GM12878 (cell line): ENCODE measurements at regions not wholly inside any gene's neighbourhood (a gene's known extent, or its start where the extent isn't known, plus 50 kb on each side); places are given as distances from the start of the nearest gene placed in this dataset.

Source experiments
- ATAC-seq: fragments of 200-7000 bp; cut with Tn5 transposase; 3 replicates; pipeline ENCODE4 v1.9.1; 2020; ENCODE audit warnings: mild to moderate bottlenecking, moderate library complexity
- BruUV-seq: library from RNA; stranded (reverse); fragments of 400-500 nt; replicated peaks from 2 replicates; lab custom pipeline; 2021; lab: Mats Ljungman, UMichigan
- CTCF ChIA-PET: fragments of 300-600 bp; sonication (Branson Sonifier 250); formaldehyde crosslinking; extraction: SDS; loops from one replicate; lab custom pipeline; 2021; ENCODE audit warnings: inconsistent platforms; lab: Yijun Ruan, JAX
- POLR2A ChIA-PET: fragments of 350-600 bp; formaldehyde crosslinking; extraction: SDS; loops from one replicate; lab custom pipeline; 2021; ENCODE audit warnings: inconsistent platforms; lab: Charles Lee
- RAD21 ChIA-PET: fragments of 300-600 bp; sonication (Branson Sonifier 250); formaldehyde crosslinking; loops from one replicate; lab custom pipeline; 2023; ENCODE audit warnings: antibody characterized with exemption; ENCODE audit not compliant: unreplicated experiment; lab: Charles Lee
- SMC1A ChIA-PET: fragments of 300-600 bp; sonication (Branson Sonifier 250); formaldehyde crosslinking; loops from one replicate; lab custom pipeline; 2023; ENCODE audit not compliant: unreplicated experiment, uncharacterized antibody; lab: Charles Lee
- DNase-seq: peaks from one replicate; pipeline ENCODE4 v3.0.0-alpha.2; 2011; ENCODE audit warnings: low read depth, low spot score
- FAIRE-seq: peaks from 3 replicates; lab custom pipeline; 2011; peaks lifted over from hg19 to GRCh38; lab: Jason Lieb, UNC
- H2AFZ ChIP-seq: 2 replicates; pipeline ENCODE4 v1.6.0; 2011; ENCODE audit warnings: low read depth, low read length, control low read depth; ENCODE audit not compliant: control insufficient read depth
- H3K27ac ChIP-seq: 2 replicates; pipeline ENCODE4 v1.5.1; 2011; ENCODE audit warnings: control low read depth; ENCODE audit not compliant: control insufficient read depth, insufficient read depth
- H3K27me3 ChIP-seq, 2 experiments: replicated peaks in 1 of 2; 2 replicates each; pipeline versions ENCODE4 v1.6.0 to v1.6.1; 2011; ENCODE audit warnings: low read length in 1 of 2; ENCODE audit not compliant: control insufficient read depth in 2 of 2, insufficient read depth in 2 of 2
- H3K36me3 ChIP-seq, 2 experiments: 2 replicates each; pipeline ENCODE4 v1.5.1; 2011; ENCODE audit warnings: low read length in 1 of 2; ENCODE audit not compliant: control insufficient read depth in 2 of 2, insufficient read depth in 2 of 2
- H3K4me1 ChIP-seq: 2 replicates; pipeline ENCODE4 v1.6.1; 2011; ENCODE audit warnings: mild to moderate bottlenecking, low read length, moderate library complexity, mixed read lengths; ENCODE audit not compliant: control insufficient read depth, insufficient read depth
- H3K4me2 ChIP-seq: 2 replicates; pipeline ENCODE4 v1.6.0; 2011; ENCODE audit warnings: control low read depth; ENCODE audit not compliant: control insufficient read depth, insufficient read depth
- H3K4me3 ChIP-seq: fragments of 200-600 bp; sonication (generic); 2 replicates; pipeline ENCODE4 v1.5.1; 2016
- H3K79me2 ChIP-seq: 2 replicates; pipeline ENCODE4 v1.6.0; 2011; ENCODE audit warnings: low read length; ENCODE audit not compliant: control insufficient read depth, insufficient read depth
- H3K9ac ChIP-seq: 2 replicates; pipeline ENCODE4 v1.8.0; 2011; ENCODE audit warnings: low read length, control low read depth, mixed read lengths; ENCODE audit not compliant: control insufficient read depth, insufficient read depth
- H3K9me3 ChIP-seq: replicated peaks from 3 replicates; pipeline ENCODE4 v1.5.1; 2011; ENCODE audit warnings: mild to moderate bottlenecking, low read length; ENCODE audit not compliant: control insufficient read depth, insufficient read depth
- H4K20me1 ChIP-seq: 2 replicates; pipeline ENCODE4 v1.6.0; 2011; ENCODE audit not compliant: control insufficient read depth, insufficient read depth
- ATF2 ChIP-seq: IDR thresholded peaks from 2 replicates; pipeline ENCODE4 v1.6.1; 2012; ENCODE audit warnings: low read length, inconsistent platforms
- CBX3 ChIP-seq: fragments of 200-600 bp; sonication (generic); IDR thresholded peaks from 2 replicates; pipeline ENCODE4 v1.6.1; 2016; ENCODE audit warnings: low read depth, borderline replicate concordance
- CHD2 ChIP-seq: IDR thresholded peaks from 2 replicates; pipeline ENCODE4 v1.6.1; 2011; ENCODE audit warnings: low read depth, low read length, improper control_type of control experiment, borderline replicate concordance
- CREM ChIP-seq: IDR thresholded peaks from 2 replicates; pipeline ENCODE4 v1.6.1; 2014; ENCODE audit warnings: antibody characterized with exemption, low read depth
- EZH2 ChIP-seq: IDR thresholded peaks from 2 replicates; pipeline ENCODE4 v1.6.1; 2012; ENCODE audit warnings: low read depth, mild to moderate bottlenecking, control low read depth, inconsistent platforms, low read length, borderline replicate concordance; ENCODE audit not compliant: control insufficient read depth
- GABPA ChIP-seq: IDR thresholded peaks from 2 replicates; pipeline ENCODE4 v1.6.1; 2014; ENCODE audit warnings: antibody characterized with exemption, low read depth, mild to moderate bottlenecking, inconsistent platforms
- NFIC ChIP-seq: IDR thresholded peaks from 2 replicates; pipeline ENCODE4 v1.6.1; 2012; ENCODE audit warnings: low read depth, mild to moderate bottlenecking, inconsistent platforms, low read length, moderate library complexity
- NR2F1 ChIP-seq: fragments of 450-650 bp; conservative IDR thresholded peaks from 2 replicates; pipeline ENCODE4 v1.6.1; 2017; ENCODE audit warnings: mild to moderate bottlenecking
- POLR2AphosphoS5 ChIP-seq: IDR thresholded peaks from 2 replicates; pipeline ENCODE4 v1.6.1; 2011; ENCODE audit warnings: mild to moderate bottlenecking, low read length, inconsistent platforms
- SIN3A ChIP-seq: IDR thresholded peaks from 2 replicates; pipeline ENCODE4 v1.6.1; 2012; ENCODE audit warnings: low read depth, low read length, improper control_type of control experiment
- SMARCA5 ChIP-seq: fragments of 450-650 bp; IDR thresholded peaks from 2 replicates; pipeline ENCODE4 v1.6.1; 2017; ENCODE audit warnings: mild to moderate bottlenecking
- SPI1 ChIP-seq: IDR thresholded peaks from 2 replicates; pipeline ENCODE4 v1.6.1; 2011; ENCODE audit warnings: low read depth, mild to moderate bottlenecking, low read length, moderate library complexity, borderline replicate concordance; ENCODE audit not compliant: insufficient read depth
- SREBF2 ChIP-seq: IDR thresholded peaks from 2 replicates; pipeline ENCODE4 v1.6.1; 2012; ENCODE audit warnings: mild to moderate bottlenecking, low read length
- in situ Hi-C: fragments of 300-500 bp; cut with MboI; formaldehyde crosslinking; loops from 9 replicates; pipeline ENCODE4 v1.14.3; 2018; ENCODE audit warnings: mixed read lengths
- intact Hi-C: fragments of 100-400 bp; cut with micrococcal nuclease; formaldehyde crosslinking; loops from one replicate; pipeline ENCODE4 v1.14.2; 2022; ENCODE audit not compliant: unreplicated experiment
- TF ChIP-seq, protein P1 (sequence below): fragments of 450-650 bp; IDR thresholded peaks from 2 replicates; pipeline ENCODE4 v1.6.1; 2017; ENCODE audit warnings: mild to moderate bottlenecking, moderate library complexity

- TF ChIP-seq GABPA (no peak), SIN3A (no peak), EZH2 (no peak), POLR2AphosphoS5 (no peak), CHD2 (no peak), NFIC (no peak), CREM (no peak), SREBF2 (no peak), ATF2 (no peak), SMARCA5 (no peak), SPI1 (no peak), NR2F1 (no peak), CBX3 (no peak)
- TF ChIP-seq, protein P1, sequence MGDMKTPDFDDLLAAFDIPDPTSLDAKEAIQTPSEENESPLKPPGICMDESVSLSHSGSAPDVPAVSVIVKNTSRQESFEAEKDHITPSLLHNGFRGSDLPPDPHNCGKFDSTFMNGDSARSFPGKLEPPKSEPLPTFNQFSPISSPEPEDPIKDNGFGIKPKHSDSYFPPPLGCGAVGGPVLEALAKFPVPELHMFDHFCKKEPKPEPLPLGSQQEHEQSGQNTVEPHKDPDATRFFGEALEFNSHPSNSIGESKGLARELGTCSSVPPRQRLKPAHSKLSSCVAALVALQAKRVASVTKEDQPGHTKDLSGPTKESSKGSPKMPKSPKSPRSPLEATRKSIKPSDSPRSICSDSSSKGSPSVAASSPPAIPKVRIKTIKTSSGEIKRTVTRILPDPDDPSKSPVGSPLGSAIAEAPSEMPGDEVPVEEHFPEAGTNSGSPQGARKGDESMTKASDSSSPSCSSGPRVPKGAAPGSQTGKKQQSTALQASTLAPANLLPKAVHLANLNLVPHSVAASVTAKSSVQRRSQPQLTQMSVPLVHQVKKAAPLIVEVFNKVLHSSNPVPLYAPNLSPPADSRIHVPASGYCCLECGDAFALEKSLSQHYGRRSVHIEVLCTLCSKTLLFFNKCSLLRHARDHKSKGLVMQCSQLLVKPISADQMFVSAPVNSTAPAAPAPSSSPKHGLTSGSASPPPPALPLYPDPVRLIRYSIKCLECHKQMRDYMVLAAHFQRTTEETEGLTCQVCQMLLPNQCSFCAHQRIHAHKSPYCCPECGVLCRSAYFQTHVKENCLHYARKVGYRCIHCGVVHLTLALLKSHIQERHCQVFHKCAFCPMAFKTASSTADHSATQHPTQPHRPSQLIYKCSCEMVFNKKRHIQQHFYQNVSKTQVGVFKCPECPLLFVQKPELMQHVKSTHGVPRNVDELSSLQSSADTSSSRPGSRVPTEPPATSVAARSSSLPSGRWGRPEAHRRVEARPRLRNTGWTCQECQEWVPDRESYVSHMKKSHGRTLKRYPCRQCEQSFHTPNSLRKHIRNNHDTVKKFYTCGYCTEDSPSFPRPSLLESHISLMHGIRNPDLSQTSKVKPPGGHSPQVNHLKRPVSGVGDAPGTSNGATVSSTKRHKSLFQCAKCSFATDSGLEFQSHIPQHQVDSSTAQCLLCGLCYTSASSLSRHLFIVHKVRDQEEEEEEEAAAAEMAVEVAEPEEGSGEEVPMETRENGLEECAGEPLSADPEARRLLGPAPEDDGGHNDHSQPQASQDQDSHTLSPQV = no peak
- BruUV-seq = no TSS peak
- Histone ChIP-seq H3K4me1 (no peaks in the 10 kb centered on the region), H3K9me3 (no peaks in the 10 kb centered on the region), H3K9ac (no peak overlapping the region), H3K4me2 (no peak overlapping the region), H3K27me3 (no peaks in the 10 kb centered on the region; a peak in 1 of 4 replicates), H3K4me3 (no peak overlapping the region), H3K36me3 (no peaks in the 10 kb centered on the region), H3K79me2 (no peaks in the 10 kb centered on the region), H2AFZ (no peak overlapping the region), H4K20me1 (no peaks in the 10 kb centered on the region), H3K27ac (no peak overlapping the region)
- ChIA-PET SMC1A (interaction anchor here (1.1 kb wide), 1 partner anchor 108 kb away, joined by 3 read pairs; no protein-coding TSS in a partner anchor), RAD21 (no interaction called here), CTCF (interaction anchor here (0.9 kb wide), 1 partner anchor 17 kb away, joined by 4 read pairs; no protein-coding TSS in a partner anchor), POLR2A (no interaction called here)
- FAIRE-seq (no peak), DNase-seq (no peak), ATAC-seq (no peak)
- in situ Hi-C loops (no loop called here), intact Hi-C loops (no loop called here)
Observed at GRCh38 chr6:74074645-74075044, 378.6 kb downstream of the CD109 start.
